ENCODE measurements at regions not wholly inside any gene's neighbourhood (a gene's known extent, or its start where the extent isn't known, plus 50 kb on each side); places are given as distances from the start of the nearest gene placed in this dataset.
"Not testable (repeated sequence)": the region's sequence is repeated elsewhere in the genome, so short reads cannot be mapped to it uniquely, and the experiment has no call there.

DNA sequence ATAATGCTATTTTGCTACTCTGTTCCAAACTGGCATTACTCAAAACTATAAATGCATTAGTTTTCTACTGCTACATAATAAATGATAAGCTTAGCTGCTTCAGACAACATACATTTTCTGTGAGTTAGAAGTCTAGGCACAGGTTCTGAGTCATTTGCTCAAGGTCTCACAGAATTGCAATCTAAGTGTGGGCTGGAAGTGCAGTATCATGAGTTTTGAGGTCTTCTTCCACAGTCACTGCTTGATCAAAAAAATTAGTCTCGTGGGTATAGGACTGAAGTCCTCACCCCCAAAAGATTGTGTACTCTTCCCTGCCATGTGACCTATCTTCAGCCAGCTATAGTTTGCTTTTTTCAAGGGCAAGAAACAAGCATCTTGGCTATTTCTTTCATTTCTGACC, 676.9 kb downstream of the ADCYAP1 start:
- no peak for DNase-seq

DNA sequence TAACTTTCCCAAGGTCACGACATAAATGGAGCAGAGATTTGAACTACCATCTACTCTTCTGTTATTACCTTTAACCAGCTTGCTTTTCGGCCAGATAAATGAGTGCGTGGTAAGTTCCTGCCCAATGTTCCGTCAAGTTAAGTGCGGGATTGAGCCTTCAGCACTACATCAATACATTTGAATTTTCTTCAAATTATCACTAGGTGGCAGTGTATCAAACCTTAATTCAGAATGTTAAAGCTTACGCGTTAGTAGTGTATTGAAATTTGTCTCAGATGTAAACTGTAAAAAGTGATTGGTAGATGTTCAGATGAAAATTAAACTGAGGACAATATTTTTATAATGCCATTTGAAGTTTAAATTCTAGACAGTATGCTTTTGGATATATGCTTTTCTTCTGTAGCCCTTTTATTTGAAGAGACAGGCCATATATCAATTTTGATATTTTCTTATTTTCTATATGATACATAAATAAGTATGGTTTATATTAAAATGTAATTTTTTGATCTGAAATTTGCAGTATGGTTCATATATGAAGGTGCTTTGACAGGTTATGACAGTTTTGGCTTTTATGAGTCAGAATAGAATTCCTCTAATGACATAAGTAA, 681.3 kb downstream of the ADCYAP1 start:
- no peak for DNase-seq

DNA sequence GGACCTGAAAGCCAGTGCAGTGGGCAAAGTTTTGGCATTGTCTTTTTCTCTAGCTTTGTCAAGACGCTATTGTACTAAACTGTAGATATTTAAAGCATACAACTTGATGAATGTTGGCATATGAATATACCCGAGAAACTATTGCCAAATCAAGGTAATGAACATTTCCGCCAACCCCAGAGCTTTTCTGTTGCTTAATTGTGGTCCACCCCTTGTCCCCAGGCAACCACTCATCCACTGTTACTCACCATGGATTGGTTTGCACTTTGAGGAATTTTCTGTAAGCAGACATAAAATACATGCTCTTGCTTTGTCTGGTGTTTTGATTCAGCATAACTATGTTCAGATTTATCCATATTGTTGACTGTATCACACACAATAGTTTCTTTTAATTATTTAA, 688.4 kb downstream of the ADCYAP1 start:
- DNase-seq, result no peak

DNA sequence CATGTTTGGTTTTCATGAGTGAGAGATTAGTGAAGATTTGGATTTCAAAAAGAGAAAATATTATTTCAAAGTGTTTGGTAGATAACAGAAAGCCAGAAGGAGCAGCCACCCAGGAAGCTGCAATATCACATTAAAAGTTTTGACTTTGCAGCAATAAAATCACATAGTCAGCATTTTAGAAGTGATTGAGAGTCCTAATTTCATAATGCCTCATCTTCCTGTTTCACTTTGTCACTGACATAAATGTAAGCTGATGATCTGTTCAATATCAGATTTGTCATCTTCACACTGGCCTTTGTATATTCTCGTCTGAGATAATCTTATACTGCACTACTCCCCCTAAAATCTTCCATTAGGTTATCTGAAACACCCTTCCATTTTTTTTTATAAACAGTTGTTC, 690.5 kb downstream of the ADCYAP1 start:
- no peak for DNase-seq

DNA sequence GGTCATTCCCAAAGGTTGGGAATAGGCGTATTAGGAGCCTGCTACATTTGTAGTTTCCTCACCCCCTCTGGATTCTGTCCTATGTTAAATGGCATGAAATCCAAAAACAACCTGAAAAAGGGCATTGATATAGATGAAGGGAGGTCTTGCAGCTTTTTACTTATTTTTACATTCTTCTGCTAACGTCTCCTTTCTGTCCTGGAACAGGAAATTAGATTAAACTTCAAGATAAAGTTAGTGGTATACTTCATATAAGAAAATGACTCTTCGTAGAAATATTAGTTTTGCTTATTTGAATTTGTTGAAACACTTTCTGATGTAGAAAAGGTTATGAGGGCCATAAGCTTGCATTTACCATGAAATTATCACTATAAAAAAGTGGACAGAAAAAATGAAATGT, 694.5 kb downstream of the ADCYAP1 start:
- DNase-seq, result no peak

DNA sequence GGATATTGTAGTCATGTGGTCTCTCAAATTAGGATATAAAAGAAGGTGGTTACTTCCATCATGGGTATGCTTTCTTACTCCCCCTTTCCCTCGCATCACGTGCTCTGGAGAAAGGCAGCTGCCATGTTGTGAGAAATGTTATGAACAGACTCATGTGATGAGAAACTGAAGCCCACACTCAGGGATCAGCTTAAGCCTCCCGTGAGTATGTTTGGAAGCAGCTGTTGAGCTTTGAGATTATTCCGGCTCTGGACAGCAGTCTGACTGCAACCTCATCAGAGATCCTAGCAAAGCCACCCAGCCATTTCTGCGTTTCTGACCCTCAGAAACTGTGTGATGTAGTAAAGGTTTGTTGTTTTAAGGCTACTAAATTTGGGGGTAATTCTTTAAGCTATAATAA, 700.1 kb downstream of the ADCYAP1 start:
- no peak for DNase-seq

DNA sequence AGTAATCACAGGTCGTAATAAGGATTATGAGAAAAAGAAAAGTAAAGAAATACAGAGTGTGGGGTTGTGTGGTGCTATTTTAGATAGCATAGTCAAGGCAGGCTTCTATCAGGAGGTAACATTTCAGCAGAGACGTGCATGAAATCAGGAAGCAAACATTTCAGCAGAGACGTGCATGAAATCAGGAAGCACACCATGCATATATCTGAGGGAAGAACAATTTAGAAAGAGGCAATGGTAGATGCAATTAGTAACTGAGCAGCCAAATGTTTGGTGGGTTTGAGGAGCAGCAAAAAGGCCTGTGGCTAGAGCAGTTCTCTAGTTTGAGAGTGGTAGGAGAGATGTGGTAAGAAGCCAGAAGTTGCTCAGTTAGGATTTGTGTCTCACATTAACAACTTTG, 713.7 kb downstream of the ADCYAP1 start:
- DNase-seq, result no peak

DNA sequence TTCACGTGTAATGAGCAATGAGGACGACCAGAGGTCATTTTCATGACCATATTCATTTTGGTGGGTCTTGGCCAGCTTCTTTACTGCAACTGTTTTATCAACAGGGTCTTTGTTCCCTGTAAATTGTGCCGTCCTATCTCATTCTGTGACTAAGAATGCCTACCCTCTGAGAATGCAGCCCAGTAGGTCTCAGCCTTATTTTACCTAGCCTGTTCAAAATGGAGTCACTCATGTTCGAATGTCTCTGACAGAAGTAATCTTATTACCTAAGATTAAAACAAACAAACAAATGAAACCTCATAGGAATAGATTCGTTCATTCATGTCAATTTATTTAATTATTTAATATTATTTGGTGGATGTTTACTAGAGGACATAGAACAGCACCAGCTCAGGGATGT, 714.8 kb downstream of the ADCYAP1 start:
- DNase-seq, result no peak

DNA sequence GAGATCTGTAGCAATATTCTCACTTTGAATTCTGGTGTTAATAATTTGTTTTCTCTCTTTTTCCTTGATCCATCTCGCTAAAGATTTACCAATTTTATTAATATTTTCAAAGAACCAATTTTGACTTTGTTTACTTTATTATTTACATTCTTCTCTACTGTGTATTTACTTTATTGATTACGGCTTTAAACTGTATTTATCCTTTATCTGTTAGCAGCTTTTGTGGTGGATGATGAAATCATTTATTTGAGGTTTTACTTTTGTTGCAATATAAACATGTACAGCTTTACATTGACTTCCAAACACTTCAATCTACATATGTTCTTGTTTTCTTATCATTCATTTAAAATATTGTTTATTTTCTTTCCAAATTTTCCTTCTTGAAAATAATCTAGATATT, 719.9 kb downstream of the ADCYAP1 start:
- DNase-seq, result no peak

DNA sequence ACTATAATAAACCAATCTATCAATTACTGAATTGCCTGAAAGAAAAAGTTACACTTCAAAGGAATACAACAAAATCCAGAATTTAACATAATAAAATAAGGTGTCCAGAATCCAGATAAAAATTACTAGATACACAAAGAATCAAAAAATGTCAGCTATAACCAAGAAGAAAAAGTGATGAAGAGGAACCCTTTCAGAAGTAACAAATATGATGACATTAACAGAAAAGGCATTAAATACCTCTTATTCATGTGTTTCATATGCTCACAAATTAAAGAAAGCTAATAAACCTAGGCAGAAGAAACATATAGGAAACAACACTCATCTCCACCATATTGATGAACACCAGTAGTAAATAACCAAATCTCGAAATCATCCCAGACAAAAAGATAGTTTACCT, 722.8 kb downstream of the ADCYAP1 start:
- DNase-seq, result no peak

DNA sequence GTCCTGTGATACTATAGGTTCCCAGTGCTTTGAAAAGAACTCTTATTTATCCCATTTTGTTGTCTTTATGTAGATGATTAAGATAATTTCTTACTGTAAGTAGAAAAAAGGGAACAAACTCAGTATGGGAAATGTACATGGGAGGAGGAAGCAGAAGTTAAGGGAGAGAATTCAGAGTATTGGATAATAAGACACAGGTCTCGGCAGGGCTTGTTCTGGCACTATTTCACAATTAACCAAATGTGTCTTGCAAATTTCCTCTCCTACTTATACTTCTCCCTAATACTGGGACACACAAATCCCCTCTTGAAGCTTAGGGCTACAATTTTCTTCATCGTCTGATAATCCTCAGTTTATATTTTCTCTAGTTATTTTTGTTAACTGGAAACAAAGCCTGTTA, 744.0 kb downstream of the ADCYAP1 start:
- DNase-seq, result no peak

DNA sequence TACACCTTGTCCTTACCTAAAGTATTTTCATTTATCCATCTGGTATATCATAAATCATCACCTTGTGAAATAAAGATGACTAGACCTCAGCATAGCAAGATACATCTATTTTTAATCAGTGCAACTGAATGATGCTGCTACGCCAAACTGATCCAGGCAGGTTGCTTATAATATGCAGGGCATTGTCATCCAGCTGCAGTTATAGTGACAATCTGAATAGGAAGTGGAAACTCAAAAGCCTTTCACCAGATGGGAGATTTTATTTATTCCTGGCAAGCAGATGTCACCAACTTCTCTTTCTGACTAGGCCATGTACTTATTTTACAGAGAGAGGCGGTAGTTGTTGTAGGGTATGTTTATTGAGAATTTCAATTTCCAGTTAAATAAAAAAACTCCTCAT, 747.3 kb downstream of the ADCYAP1 start:
- DNase-seq, result no peak

DNA sequence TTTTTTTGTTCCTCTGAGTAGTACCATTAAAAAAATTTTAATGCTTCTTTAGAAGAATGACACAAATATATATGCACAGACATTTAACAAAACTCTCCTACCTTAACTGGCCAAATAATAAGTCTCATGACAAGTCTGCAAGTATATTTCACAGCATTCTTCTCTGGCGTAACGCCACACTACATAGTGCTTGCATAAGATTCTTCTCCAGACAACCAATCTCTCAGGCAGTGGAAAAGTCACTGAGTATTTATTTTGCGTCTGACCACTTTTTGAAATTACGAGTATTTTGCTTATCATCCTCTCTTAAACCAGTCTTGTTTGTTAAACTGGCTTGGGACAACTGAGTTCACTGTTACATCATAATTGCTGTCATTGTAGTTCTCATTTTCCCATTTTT, 749.2 kb downstream of the ADCYAP1 start:
- no peak for DNase-seq

DNA sequence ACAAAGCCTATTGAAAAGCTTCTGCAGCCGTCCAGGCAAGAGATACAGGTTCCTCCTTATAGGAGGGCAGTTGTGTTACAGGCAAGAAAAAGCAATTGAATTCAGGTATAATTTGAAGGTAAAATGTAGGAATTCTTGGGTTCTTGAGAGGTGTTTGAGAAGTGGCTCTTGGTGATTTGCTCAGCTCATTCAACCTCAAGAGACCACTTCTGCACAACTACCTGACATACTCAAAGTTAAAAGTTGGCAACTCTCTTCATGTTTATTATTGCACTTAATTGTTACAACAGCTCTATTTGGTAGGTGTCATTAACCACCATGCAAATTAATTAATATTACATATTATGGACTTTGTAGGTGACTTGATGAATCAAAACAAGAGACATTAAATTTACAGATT, 753.2 kb downstream of the ADCYAP1 start:
- DNase-seq, result no peak

DNA sequence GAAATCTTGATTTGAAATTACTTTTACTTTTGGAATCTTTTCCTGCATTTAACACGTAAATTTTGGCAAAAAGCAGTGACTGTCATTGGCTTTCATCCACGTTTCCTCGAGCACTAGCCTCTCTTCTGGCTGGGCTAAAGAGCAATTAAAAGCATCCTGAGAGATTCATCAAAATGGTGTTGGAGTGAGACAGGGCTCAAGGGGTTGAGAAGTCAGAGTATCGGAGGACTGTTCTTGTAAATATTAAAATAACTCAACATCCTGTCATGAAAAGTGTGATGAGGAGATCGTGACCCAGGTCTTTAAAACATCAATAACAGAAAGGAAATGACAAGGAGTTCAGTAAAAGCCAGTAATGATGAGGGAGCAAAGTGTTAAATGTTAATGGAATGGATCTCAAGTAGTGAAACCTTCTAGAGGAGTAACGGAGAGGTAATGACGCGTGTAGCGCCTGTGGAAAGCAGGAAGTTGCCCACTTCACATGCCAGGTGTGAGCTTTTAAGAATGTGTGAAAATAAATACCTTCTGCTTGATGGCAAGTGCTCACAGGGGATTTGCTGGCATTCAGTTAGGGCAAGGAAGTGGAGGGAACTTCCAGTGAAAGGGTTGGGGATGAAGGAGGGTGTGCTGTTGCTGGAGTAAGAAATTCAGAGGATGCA, 754.4 kb downstream of the ADCYAP1 start:
- DNase-seq, result no peak

DNA sequence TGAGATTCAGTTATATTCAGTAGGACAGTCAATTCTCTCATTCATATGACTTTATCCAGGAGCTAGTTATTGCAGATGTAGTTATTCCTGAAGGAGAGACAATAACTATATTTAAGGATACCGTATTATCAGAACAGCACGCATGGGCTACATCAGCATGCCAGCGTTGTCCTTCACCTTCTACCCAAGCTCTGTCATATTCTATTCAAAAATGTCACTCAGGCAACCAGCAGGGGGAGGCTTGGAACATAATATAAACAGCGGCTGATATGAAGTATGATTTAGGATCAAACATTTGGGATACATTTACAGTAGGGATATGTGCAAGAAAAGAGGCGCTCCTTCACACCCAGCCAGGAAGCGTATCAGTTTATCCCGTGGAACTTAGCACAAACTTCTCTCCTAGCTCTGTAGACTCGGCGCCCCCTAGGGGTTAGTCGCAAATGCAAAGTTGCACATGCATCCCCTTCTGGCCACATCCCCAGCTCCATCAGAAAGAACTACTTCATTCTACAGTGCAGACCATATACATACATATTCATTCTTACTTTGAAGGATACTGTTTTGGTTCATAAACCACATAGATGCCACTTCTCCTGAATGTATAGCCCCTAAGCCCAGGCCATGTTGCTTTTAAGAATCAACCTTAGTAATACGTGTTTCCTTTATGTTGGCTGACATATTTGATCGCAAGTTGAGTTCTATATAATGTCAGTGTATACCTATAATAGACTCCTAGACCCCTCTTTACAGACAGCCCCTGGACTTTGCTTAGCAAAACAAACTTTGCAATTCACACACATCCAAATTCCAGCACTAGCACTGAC, 759.4 kb downstream of the ADCYAP1 start:
- DNase-seq, result no peak

DNA sequence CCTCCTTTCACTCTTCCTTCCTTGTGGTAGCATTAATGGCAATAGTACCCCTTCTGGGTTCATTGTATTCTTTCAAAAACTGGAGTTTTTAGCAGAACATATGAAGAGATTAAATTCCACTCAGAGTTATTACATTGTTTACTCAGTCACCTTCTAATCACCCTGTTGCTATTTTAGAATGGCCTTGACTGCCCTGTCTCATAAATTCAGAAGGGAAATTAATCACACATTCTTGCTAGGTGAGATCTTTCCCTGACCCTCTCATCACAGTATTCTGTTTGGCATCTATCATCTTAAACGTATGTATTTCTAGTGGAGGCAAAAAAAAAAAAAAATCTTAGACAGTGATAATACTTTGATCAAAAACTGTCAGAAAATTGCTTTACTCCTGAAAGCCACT, 760.4 kb downstream of the ADCYAP1 start:
- no peak for DNase-seq

DNA sequence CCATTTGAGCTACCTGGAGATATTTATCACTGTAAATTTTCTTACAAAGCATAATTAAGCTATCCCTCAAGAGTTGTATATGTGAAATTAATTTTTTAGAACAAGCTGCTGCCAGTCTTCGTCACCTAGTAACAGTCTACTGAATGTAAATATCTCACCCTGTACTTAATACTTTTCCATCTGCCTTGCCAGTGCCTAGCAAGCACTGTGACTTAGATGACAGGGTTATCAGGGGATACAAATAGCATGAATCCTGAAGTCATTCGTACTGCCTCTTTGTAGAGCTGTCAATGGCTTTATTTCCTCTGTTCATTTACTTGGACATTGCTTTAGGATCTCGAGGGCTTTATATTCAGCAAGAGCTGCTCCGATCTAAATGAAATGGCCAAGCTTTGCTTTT, 763.6 kb downstream of the ADCYAP1 start:
- no peak for DNase-seq

DNA sequence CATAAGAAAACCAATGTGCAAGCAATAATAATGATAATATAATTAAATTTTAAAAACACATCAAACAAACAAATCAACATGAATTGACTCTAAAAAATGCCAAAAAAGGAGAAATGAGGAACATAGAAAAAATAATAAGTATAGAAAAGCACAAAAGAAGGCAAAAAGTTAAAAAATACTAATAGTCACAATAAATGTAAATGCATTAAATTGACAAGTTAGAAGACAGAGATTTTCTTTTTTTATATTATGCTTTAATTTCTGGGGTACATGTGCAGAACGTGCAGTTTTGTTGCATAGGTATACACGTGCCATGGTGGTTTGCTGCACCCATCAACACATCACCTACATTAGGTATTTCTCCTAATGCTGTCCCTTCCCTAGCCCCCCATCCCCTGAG, 767.0 kb downstream of the ADCYAP1 start:
- DNase-seq, result not testable (repeated sequence)

DNA sequence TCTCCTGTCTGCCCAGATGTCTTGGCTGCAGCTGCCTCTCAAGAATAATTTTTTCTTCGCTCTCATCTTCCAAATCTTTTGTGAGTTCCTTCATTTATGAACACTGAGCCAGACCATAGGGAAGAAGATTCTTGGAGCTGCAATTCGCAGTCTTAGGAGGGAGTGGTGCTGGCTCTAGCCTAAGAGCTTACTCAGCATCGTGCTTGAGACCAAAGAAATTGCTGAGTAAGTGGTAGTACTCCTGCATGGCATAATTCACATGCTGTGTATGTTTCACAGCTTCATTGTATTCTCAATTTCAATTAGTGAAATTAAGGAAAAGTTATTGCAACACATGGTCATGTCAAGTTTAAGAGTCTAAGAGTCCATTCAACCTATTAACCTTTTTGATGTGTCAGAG, 771.7 kb downstream of the ADCYAP1 start:
- DNase-seq, result no peak

DNA sequence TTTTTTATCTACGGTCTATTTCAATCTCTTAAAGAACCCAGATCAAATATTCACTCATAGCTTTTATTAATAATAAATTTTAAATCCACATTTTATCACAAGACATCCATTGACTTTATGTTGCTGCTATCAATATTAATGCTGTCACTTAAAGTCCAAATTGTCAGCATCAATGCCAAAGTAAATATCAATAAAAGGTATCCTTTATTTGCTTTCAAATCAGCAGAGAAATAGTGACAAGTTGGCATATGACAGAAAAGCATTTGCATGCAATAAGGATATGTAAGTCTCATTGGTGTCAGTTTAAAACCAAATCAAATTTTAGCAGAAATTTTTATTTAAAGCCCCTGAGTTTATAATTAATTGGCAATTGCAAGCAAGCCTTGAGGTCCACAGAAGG, 775.4 kb downstream of the ADCYAP1 start:
- no peak for DNase-seq

DNA sequence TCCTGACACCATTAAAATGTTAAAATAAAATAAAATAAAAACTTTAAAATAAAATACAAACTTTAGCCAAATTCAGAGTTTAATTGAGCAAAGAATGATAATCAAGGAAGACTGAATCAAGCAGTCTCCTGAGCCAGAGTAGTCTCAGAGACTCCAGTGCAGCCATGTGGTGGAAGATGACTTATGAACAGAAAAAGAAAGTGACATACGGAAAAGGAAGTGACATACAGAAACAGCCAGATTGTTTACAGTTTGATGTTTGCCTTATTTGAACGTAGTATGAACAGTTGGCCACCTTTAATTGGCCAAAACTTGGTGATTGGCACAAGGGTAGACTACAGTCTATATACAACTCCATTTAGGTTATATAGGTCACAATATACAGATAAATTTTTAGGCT, 787.2 kb downstream of the ADCYAP1 start:
- DNase-seq, result no peak

DNA sequence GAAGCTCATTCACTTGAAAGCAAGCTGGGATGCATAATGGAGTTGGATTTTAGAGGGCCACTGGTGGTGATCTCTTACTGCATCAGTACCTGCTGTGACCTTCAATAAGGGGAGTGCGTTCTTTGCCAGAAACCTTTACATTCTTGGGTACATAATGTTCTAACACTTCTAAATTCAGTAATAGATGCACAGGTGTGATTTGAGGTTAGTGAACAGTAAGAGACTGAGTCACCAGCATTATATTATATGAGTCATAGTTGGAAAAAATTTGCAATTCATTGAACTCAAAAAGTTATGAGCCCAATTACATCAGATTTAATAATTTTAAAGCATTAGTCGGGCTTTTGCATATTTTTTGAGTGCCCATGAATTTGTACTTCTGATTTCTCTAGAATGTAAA, 803.3 kb downstream of the ADCYAP1 start:
- DNase-seq, result no peak

DNA sequence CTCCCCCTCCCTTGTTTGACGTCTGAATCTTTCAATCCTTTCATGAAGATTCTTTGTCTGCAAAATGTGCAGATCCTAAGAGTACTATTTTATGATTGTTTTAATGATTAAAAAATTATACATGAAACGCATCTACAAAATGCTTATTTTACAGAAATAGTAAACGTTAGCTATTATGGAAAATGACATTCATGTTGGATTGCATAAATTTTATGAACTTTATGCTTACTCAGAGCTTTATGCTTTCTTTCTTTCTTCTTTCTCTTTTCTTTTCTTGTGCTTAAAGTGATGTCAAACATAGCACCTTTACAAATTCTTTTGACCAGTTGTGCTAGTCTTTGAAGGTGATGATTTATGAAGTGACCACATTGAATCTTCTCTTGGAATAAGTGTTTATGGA, 805.4 kb downstream of the ADCYAP1 start:
- DNase-seq, result no peak
